Mucosa of stomach (tissue), 1 donor: ENCODE measurements at regions not wholly inside any gene's neighbourhood (a gene's known extent, or its start where the extent isn't known, plus 50 kb on each side); places are given as distances from the start of the nearest gene placed in this dataset.

Experiments
- H3K27me3 ChIP-seq: one replicate; pipeline ENCODE4 v1.7.0; 2013; ENCODE audit warnings: mild to moderate bottlenecking, low read length; ENCODE audit not compliant: control insufficient read depth, insufficient read depth
- H3K36me3 ChIP-seq: one replicate; pipeline ENCODE4 v1.7.0; 2013; ENCODE audit warnings: low read length; ENCODE audit not compliant: control insufficient read depth, insufficient read depth
- H3K4me1 ChIP-seq: one replicate; pipeline ENCODE4 v1.7.0; 2013; ENCODE audit warnings: mild to moderate bottlenecking, low read length; ENCODE audit not compliant: control insufficient read depth, insufficient read depth
- H3K4me3 ChIP-seq: one replicate; pipeline ENCODE4 v1.7.0; 2013; ENCODE audit warnings: low read length
- H3K9ac ChIP-seq: one replicate; pipeline ENCODE4 v1.7.0; 2013; ENCODE audit warnings: mild to moderate bottlenecking, low read length, moderate library complexity
- H3K9me3 ChIP-seq: one replicate; pipeline ENCODE4 v1.7.0; 2013; ENCODE audit warnings: mild to moderate bottlenecking, low read length, moderate library complexity; ENCODE audit not compliant: control insufficient read depth
- donor health status: Pancreatic carcinoma.

DNA sequence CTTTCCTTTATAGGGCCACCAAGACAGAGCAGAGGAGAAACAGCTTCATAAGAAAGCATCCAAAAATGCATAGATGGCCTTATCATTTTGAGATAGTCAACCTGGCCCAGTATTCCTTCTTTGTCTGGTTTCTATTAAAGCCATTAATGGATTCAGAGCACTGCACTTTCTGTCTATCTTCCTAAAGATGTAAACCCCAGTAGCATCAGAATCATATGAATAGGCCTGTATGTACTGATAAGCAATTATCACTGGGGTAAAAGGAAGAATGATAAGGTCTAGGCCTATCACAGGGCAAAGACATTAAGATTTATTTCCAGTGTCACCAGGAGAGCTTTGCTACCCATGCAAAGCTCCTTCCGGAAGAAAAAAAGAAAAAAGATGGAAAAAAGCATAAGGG is 432.5 kb upstream of the C9orf72 start:
- Histone ChIP-seq H3K27me3 (no peaks in the 10 kb centered on the region), H3K9ac (no peak overlapping the region), H3K4me3 (no peak overlapping the region), H3K9me3 (no peaks in the 10 kb centered on the region), H3K36me3 (no peaks in the 10 kb centered on the region), H3K4me1 (no peaks in the 10 kb centered on the region)

DNA sequence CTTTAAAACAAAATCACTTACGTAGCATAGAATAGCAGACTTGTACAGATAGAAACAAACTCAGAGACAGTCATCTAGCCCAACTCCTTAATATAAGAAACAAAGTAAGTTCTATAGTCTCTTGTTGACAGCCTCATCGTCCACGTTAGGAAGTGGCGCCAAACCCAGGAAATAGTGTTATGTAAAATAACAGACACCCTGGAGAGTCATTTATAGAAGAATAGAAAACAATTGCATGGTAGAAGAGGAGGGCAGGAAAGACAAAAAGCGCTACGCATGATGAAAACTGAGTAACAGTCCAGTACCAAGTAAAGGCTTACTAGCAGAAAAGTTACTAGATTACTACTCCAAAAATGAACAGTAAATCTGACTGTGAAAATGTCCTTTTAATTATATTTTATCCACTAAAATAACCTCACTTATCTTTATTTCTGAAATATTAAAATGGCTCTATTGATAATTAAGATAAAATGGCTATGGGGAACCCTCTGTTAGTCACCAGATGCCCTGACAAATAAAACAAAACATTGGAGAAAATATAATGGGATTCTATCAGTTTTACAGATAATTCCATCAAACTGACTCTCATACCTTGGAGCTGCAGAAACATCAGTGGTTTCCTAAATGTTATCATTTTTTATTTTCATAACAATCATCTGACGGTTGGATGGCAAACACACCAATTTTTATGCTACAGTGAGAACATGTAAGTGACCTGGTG is 434.0 kb upstream of the C9orf72 start:
- no peaks in the 10 kb centered on the region for H3K4me1 ChIP-seq
- H3K36me3 ChIP-seq: no peaks in the 10 kb centered on the region
- no peaks in the 10 kb centered on the region for H3K27me3 ChIP-seq
- no peak overlapping the region for H3K9ac ChIP-seq
- H3K4me3 ChIP-seq: no peak overlapping the region
- no peaks in the 10 kb centered on the region for H3K9me3 ChIP-seq

DNA sequence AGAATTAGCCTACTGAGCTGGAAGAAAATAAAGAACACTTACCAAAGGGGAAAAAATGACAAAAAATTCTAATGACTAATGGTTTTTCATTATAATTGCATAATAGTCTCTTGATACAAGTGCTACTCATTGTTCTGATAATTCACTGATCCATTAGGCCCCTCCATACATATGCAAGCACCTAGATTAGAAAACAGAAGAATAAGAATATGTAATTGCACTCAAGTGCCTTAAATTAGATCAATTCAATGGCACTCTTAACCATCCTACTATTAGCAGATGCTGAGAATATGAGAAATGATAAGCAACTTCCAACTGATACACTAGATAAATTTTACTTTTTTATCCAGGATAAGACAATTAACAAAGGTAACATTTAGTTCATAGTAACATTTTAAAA is 440.9 kb upstream of the C9orf72 start:
- H3K4me1 ChIP-seq: no peaks in the 10 kb centered on the region
- no peaks in the 10 kb centered on the region for H3K27me3 ChIP-seq
- no peak overlapping the region for H3K4me3 ChIP-seq
- no peaks in the 10 kb centered on the region for H3K9me3 ChIP-seq
- no peak overlapping the region for H3K9ac ChIP-seq
- H3K36me3 ChIP-seq: no peaks in the 10 kb centered on the region

DNA sequence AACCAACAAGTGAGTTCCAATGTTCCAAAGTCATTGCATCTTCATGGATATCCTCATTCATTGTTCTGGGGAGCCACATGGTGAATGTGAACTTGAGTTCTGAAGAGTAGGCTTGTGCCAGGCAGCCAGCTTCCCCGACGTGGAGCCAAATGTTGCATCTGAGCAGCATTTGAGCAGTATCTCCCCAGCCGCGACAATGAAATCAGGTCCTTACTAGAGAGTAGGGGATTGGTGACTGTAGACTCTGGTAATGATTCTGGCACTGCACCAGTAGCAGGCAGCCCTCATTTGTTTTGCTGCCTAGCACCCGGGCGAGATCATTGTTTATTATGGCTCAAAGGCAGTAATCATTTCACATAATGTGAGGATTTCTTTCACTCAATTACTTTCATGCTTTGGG is 451.4 kb upstream of the C9orf72 start:
- Histone ChIP-seq H3K27me3 (no peaks in the 10 kb centered on the region), H3K4me3 (no peak overlapping the region), H3K36me3 (no peaks in the 10 kb centered on the region)

DNA sequence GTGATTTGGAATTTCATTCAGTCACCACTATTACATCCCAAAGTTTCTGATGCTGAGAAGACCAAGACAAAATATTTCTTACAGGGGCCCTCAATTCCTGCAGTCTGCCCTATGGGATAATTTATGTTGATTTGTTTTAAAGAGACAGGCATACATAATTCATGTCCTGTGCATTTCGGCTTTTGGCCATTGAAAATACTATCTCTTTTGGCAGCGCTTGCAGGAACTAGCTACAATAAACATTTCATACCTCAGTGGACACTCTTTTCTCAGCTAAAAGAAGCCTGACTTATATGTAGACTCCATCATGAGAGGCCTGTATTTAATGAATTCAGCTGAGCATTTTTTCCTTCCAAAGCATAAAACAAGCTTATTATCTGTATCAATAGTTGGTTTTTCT is 451.9 kb upstream of the C9orf72 start:
- H3K36me3 ChIP-seq: no peaks in the 10 kb centered on the region
- no peak overlapping the region for H3K4me3 ChIP-seq
- no peaks in the 10 kb centered on the region for H3K9me3 ChIP-seq
- no peaks in the 10 kb centered on the region for H3K27me3 ChIP-seq
- no peak overlapping the region for H3K9ac ChIP-seq
- H3K4me1 ChIP-seq: no peaks in the 10 kb centered on the region

More for the DNA sequence above, 451.4 kb upstream of the C9orf72 start:
- Histone ChIP-seq H3K9ac (no peak overlapping the region), H3K9me3 (no peaks in the 10 kb centered on the region), H3K4me1 (no peaks in the 10 kb centered on the region)

DNA sequence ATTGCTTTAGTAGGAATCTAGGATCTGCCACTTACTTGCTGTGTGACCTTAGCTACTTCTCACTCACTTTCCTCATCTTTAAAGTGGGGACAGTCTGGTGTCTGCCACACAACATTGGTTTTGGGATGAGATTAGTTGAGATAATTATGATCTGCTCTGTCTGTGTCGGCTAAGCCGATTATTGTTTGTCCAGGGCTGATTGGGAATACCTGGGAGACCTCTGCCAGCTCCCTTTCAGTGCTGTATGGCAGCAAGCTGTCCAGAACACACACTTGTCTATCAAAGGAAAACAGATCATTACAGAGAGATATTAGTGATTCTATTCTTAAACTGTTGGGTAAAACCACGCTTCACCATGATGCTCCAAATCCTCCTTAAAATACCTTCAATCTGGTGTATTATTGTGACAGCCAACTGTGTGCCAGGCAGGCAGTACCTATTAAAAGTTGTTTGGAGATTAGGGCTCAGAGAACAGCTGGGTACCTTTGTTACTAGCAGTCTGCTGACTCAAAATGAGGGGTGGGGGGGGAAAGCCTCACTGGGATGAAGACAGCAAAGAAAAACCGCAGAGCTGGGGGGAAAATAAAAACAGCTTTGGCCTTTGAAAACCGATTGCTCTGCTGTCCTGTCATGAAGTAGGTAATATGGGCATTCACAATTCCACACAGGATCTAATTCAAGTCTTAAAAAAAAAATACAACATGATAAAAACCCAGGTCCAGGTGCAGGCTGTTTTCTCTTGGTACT is 458.4 kb upstream of the C9orf72 start:
- no peaks in the 10 kb centered on the region for H3K9me3 ChIP-seq
- H3K4me3 ChIP-seq: no peak overlapping the region
- H3K9ac ChIP-seq: no peak overlapping the region
- no peaks in the 10 kb centered on the region for H3K4me1 ChIP-seq
- no peaks in the 10 kb centered on the region for H3K36me3 ChIP-seq
- no peaks in the 10 kb centered on the region for H3K27me3 ChIP-seq

DNA sequence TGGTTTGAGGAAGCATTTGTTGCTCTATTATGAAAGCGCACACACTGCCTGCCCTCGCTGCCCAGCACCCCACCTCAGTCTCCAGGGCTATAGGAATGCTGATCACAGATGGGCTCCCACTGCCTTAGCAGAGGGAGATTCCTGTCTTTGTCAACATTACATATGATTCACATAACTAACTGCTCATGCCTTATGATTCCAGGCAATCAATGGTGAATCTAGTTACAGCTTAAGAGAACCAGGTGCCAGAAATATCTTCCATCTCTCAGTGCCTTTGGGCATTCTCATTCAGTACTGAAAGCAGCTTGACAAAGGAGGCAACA is 458.9 kb upstream of the C9orf72 start:
- Histone ChIP-seq H3K9ac (no peak overlapping the region), H3K4me1 (no peaks in the 10 kb centered on the region), H3K27me3 (no peaks in the 10 kb centered on the region), H3K36me3 (no peaks in the 10 kb centered on the region), H3K4me3 (no peak overlapping the region), H3K9me3 (no peaks in the 10 kb centered on the region)

DNA sequence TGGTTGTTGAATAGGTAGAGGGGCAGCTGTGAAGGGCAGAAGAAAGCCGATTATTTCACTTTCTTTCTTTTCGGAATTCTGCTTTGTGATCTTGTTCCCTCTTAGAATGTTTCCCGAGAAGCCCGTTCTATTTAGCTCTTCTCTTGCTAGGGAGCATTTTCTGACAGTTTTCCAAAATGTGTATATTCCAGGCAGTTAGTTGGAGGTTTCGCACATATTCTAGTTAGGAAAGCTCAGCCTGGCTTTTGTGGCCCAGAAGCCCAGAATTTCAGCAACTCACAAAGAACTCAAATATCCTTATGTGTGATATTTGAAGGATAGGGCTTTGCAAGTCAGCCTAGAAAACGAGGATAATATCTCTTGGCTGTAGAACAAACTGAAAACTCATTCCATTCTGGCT is 461.0 kb upstream of the C9orf72 start:
- Histone ChIP-seq H3K9me3 (no peaks in the 10 kb centered on the region), H3K36me3 (no peaks in the 10 kb centered on the region), H3K4me3 (no peak overlapping the region), H3K4me1 (no peaks in the 10 kb centered on the region), H3K27me3 (no peaks in the 10 kb centered on the region), H3K9ac (no peak overlapping the region)

DNA sequence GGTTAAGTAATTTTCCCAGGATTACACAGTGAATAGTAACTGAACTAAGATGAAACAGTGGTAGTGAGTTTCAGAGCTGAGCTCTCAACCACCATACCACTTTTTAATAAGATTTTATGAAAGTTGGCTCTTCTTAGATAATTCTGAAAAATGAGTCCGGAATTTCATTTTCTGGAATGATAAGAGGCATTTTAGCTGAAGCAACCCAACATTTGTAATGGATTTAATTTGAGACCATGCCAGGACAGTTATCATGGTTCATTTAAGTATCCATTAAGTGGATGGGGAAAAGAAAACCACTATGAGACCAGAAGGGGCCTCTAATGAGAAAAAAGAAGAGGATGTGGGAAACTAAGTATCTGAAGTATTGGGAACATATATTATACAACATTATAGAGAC is 464.7 kb upstream of the C9orf72 start:
- Histone ChIP-seq H3K9ac (no peak overlapping the region), H3K9me3 (no peaks in the 10 kb centered on the region), H3K4me3 (no peak overlapping the region)

DNA sequence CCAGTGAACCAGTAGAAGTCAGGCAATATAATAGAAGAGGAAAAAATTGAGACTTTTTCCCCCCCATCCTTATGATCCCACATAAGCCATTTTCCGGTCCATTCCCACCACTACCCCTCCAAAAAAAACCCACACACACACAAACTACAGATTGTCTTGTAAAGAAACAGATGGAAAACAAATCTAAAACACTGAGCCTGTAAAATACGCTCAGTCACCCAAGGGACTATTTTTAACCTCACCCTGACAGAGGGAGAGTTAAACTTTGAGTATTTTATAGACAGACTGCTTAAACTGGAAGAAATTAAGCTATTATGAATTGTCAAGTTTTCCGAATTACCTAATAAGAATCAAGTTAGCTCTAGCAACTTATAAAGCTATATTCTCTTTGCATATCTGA is 471.8 kb upstream of the C9orf72 start:
- Histone ChIP-seq H3K9me3 (no peaks in the 10 kb centered on the region), H3K9ac (no peak overlapping the region), H3K4me1 (peaks cover 4% of the 10 kb centered on the region), H3K36me3 (no peaks in the 10 kb centered on the region), H3K27me3 (no peaks in the 10 kb centered on the region), H3K4me3 (no peak overlapping the region)

More for the DNA sequence above, 464.7 kb upstream of the C9orf72 start:
- H3K36me3 ChIP-seq: no peaks in the 10 kb centered on the region
- no peaks in the 10 kb centered on the region for H3K27me3 ChIP-seq
- no peaks in the 10 kb centered on the region for H3K4me1 ChIP-seq

DNA sequence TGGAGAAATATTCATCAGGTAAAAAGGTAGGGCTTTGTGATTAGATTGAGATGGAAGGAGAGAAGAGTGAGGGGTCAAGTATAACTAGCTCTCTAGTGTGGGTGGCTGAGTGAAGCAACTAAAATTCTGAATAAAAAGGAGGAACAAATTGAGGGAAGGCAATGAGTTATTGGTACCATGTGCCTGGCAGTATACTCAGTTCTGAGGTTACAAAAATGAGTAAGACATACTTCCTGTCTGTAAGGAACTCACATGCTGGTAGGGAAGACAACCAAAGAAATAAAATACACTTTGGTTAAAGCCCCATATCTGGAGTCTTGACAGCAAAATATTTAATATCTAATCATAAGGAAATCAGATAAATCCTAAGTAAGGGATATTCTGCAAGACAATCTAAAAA is 476.8 kb upstream of the C9orf72 start:
- Histone ChIP-seq H3K4me3 (no peak overlapping the region), H3K27me3 (no peaks in the 10 kb centered on the region), H3K36me3 (no peaks in the 10 kb centered on the region), H3K9ac (no peak overlapping the region), H3K9me3 (no peaks in the 10 kb centered on the region), H3K4me1 (no peaks in the 10 kb centered on the region)

DNA sequence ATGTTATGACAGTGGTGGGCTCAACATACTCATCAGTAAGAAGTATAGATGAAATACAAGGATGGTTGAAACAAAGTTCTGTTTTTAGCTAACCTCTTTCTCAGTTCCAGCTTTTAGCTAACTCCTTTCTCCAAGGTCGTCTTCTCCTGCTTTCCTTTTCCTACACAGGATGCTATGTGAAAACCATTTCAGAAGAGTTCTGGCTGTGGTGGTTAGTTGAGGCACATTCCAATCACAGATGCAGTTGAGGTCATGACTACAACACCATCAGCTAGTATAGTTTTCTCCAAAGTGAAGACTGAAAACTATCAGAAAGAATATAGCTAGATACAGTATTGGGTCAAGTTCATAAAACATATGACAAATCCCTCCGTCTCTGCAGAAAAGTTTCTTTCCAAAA is 477.7 kb upstream of the C9orf72 start:
- Histone ChIP-seq H3K4me3 (no peak overlapping the region), H3K9me3 (no peaks in the 10 kb centered on the region), H3K4me1 (no peaks in the 10 kb centered on the region), H3K36me3 (no peaks in the 10 kb centered on the region), H3K9ac (no peak overlapping the region), H3K27me3 (no peaks in the 10 kb centered on the region)
